NCI-H2227 (cell line): ENCODE measurements at regions not wholly inside any gene's neighbourhood (a gene's known extent, or its start where the extent isn't known, plus 50 kb on each side); places are given as distances from the start of the nearest gene placed in this dataset.

Experiments
- DNase-seq: peaks from one replicate; lab custom pipeline; 2025; ENCODE audit not compliant: unreplicated experiment; lab: John Stamatoyannopoulos, UW

GRCh38 chr3:106255870-106256248, 387.0 kb upstream of the CBLB start:
- no peak for DNase-seq

GRCh38 chr3:106256249-106256957, 387.6 kb upstream of the CBLB start:
- DNase-seq: no peak

GRCh38 chr3:106257172-106257571, 388.4 kb upstream of the CBLB start:
- DNase-seq: no peak

GRCh38 chr3:106261396-106261795, 392.6 kb upstream of the CBLB start:
- no peak for DNase-seq

GRCh38 chr3:106261915-106262683, 393.3 kb upstream of the CBLB start:
- DNase-seq: no peak

GRCh38 chr3:106263011-106263410, 394.2 kb upstream of the CBLB start:
- DNase-seq: no peak

- no peak for DNase-seq
Observed at GRCh38 chr3:106263546-106263945, 394.7 kb upstream of the CBLB start.

GRCh38 chr3:106265704-106266103, 396.9 kb upstream of the CBLB start:
- DNase-seq: no peak

GRCh38 chr3:106268696-106269095, 399.9 kb upstream of the CBLB start:
- DNase-seq: no peak

GRCh38 chr3:106272302-106272701, 403.5 kb upstream of the CBLB start:
- DNase-seq: no peak

- no peak for DNase-seq
Observed at GRCh38 chr3:106275592-106275991, 406.8 kb upstream of the CBLB start.

GRCh38 chr3:106276151-106276550, 407.3 kb upstream of the CBLB start:
- DNase-seq: no peak

GRCh38 chr3:106276755-106277612, 408.2 kb upstream of the CBLB start:
- DNase-seq: no peak

GRCh38 chr3:106277731-106278130, 408.9 kb upstream of the CBLB start:
- DNase-seq: no peak

- DNase-seq: no peak
Observed at GRCh38 chr3:106281221-106281620, 412.4 kb upstream of the CBLB start.

GRCh38 chr3:106282943-106283342, 414.1 kb upstream of the CBLB start:
- DNase-seq: no peak

- no peak for DNase-seq
Observed at GRCh38 chr3:106288781-106289180, 420.0 kb upstream of the CBLB start.

- no peak for DNase-seq
Observed at GRCh38 chr3:106290304-106290997, 421.6 kb upstream of the CBLB start.

GRCh38 chr3:106293161-106293560, 424.3 kb upstream of the CBLB start:
- DNase-seq: no peak

GRCh38 chr3:106294121-106294520, 425.3 kb upstream of the CBLB start:
- DNase-seq: no peak

GRCh38 chr3:106296062-106296461, 427.2 kb upstream of the CBLB start:
- DNase-seq: no peak
